ENCODE measurements at regions not wholly inside any gene's neighbourhood (a gene's known extent, or its start where the extent isn't known, plus 50 kb on each side); places are given as distances from the start of the nearest gene placed in this dataset.
A peak's percentile ranks its signal among the peaks of the same experiment; 100 is the strongest.

- H3K27ac ChIP-seq = peak overlapping the region; percentile 25 to 65
- peaks cover 7 to 17% of the 10 kb centered on the region in 2 donors for H3K4me1 ChIP-seq (ENCODE audit: control insufficient read depth in 1 of 2, low read depth in 2 of 2)
- H3K27me3 ChIP-seq (replicated peaks; ENCODE audit: insufficient read depth) = no peaks in the 10 kb centered on the region
- ATAC-seq (ENCODE audit: insufficient number of reproducible peaks, low FRiP score, low read depth) (no peak), DNase-seq (ENCODE audit: low spot score) (no peak)
- no peak for TF ChIP-seq CTCF (IDR thresholded peaks at IDR 0.05)
- no peak overlapping the region for H3K4me3 ChIP-seq
- H3K9me3 ChIP-seq = no peaks in the 10 kb centered on the region
- no peaks in the 10 kb centered on the region for H3K36me3 ChIP-seq
Measured at GRCh38 chr2:8138525-8138922, 543.3 kb upstream of the ID2 start.

GRCh38 chr2:8138923-8139667 lies 542.8 kb upstream of the ID2 start:
- ATAC-seq (ENCODE audit: insufficient number of reproducible peaks, low FRiP score, low read depth) (peak; percentile 88), DNase-seq (ENCODE audit: low spot score) (no peak)
- no peaks in the 10 kb centered on the region for H3K9me3 ChIP-seq
- no peaks in the 10 kb centered on the region for H3K27me3 ChIP-seq (replicated peaks; ENCODE audit: insufficient read depth)
- peaks cover 7 to 17% of the 10 kb centered on the region in 2 donors for H3K4me1 ChIP-seq (ENCODE audit: control insufficient read depth in 1 of 2, low read depth in 2 of 2)
- H3K4me3 ChIP-seq = no peak overlapping the region
- no peaks in the 10 kb centered on the region for H3K36me3 ChIP-seq
- TF ChIP-seq CTCF (IDR thresholded peaks at IDR 0.05) = no peak
- H3K27ac ChIP-seq = peak overlapping the region; percentile 65 to 76

GRCh38 chr2:8139668-8140200 lies 542.1 kb upstream of the ID2 start:
- H3K36me3 ChIP-seq = no peaks in the 10 kb centered on the region
- H3K4me1 ChIP-seq (ENCODE audit: control insufficient read depth in 1 of 2, low read depth in 2 of 2) = peaks cover 7 to 17% of the 10 kb centered on the region in 2 donors
- no peak overlapping the region for H3K4me3 ChIP-seq
- no peaks in the 10 kb centered on the region for H3K27me3 ChIP-seq (replicated peaks; ENCODE audit: insufficient read depth)
- TF ChIP-seq CTCF (IDR thresholded peaks at IDR 0.05) = no peak
- no peak for ATAC-seq (ENCODE audit: insufficient number of reproducible peaks, low FRiP score, low read depth)
- H3K9me3 ChIP-seq = no peaks in the 10 kb centered on the region
- peak overlapping the region; percentile 65 to 76 for H3K27ac ChIP-seq
- no peak for DNase-seq (ENCODE audit: low spot score)

GRCh38 chr2:8141079-8141707 lies 540.7 kb upstream of the ID2 start:
- ATAC-seq (ENCODE audit: insufficient number of reproducible peaks, low FRiP score, low read depth) (no peak), DNase-seq (ENCODE audit: low spot score) (no peak)
- no peak overlapping the region for H3K27ac ChIP-seq
- H3K4me3 ChIP-seq = no peak overlapping the region
- peaks cover 7 to 20% of the 10 kb centered on the region in 2 donors for H3K4me1 ChIP-seq (ENCODE audit: control insufficient read depth in 1 of 2, low read depth in 2 of 2)
- H3K9me3 ChIP-seq = no peaks in the 10 kb centered on the region
- no peaks in the 10 kb centered on the region for H3K27me3 ChIP-seq (replicated peaks; ENCODE audit: insufficient read depth)
- H3K36me3 ChIP-seq = no peaks in the 10 kb centered on the region
- no peak for TF ChIP-seq CTCF (IDR thresholded peaks at IDR 0.05)

GRCh38 chr2:8141780-8142179 lies 540.1 kb upstream of the ID2 start:
- no peaks in the 10 kb centered on the region for H3K27me3 ChIP-seq (replicated peaks; ENCODE audit: insufficient read depth)
- no peak for TF ChIP-seq CTCF (IDR thresholded peaks at IDR 0.05)
- no peaks in the 10 kb centered on the region for H3K36me3 ChIP-seq
- DNase-seq (ENCODE audit: low spot score) (no peak), ATAC-seq (ENCODE audit: insufficient number of reproducible peaks, low FRiP score, low read depth) (no peak)
- no peak overlapping the region for H3K27ac ChIP-seq
- H3K4me3 ChIP-seq = no peak overlapping the region
- H3K4me1 ChIP-seq (ENCODE audit: control insufficient read depth in 1 of 2, low read depth in 2 of 2) = peaks cover 13 to 26% of the 10 kb centered on the region in 2 donors
- no peaks in the 10 kb centered on the region for H3K9me3 ChIP-seq

Data from thoracic aorta (tissue), 2 donors.